Kidney tubule cell (primary cell): ENCODE measurements at regions not wholly inside any gene's neighbourhood (a gene's known extent, or its start where the extent isn't known, plus 50 kb on each side); places are given as distances from the start of the nearest gene placed in this dataset.

ENCODE experiments used
- DNase-seq: peaks from one replicate; pipeline ENCODE4 v3.0.0-alpha.2; 2018; ENCODE audit warnings: low spot score

- DNase-seq = no peak
Measured at GRCh38 chr2:238963161-238963970, 115.5 kb downstream of the TWIST2 start.

GRCh38 chr2:238963971-238964328 is 116.1 kb downstream of the TWIST2 start:
- DNase-seq = no peak

- no peak for DNase-seq
Measured at GRCh38 chr2:238964544-238965067, 116.7 kb downstream of the TWIST2 start.

- DNase-seq = no peak
Measured at GRCh38 chr2:238965371-238966071, 117.6 kb downstream of the TWIST2 start.

GRCh38 chr2:238966072-238966937 is 118.4 kb downstream of the TWIST2 start:
- DNase-seq = no peak

- DNase-seq = no peak
Measured at GRCh38 chr2:238967031-238967977, 119.4 kb downstream of the TWIST2 start.

GRCh38 chr2:238967978-238968360 is 120.1 kb downstream of the TWIST2 start:
- DNase-seq = no peak

- no peak for DNase-seq
Measured at GRCh38 chr2:238968616-238969384, 120.9 kb downstream of the TWIST2 start.

- no peak for DNase-seq
Measured at GRCh38 chr2:238969857-238970256, 122.0 kb downstream of the TWIST2 start.

- peak; percentile 66 for DNase-seq
Measured at GRCh38 chr2:238970553-238971081, 122.7 kb downstream of the TWIST2 start.

GRCh38 chr2:238971318-238972145 is 123.6 kb downstream of the TWIST2 start:
- no peak for DNase-seq

- no peak for DNase-seq
Measured at GRCh38 chr2:238972146-238972445, 124.2 kb downstream of the TWIST2 start.

- peak; percentile 10 for DNase-seq
Measured at GRCh38 chr2:238973038-238973739, 125.3 kb downstream of the TWIST2 start.

- no peak for DNase-seq
Measured at GRCh38 chr2:238974081-238974480, 126.2 kb downstream of the TWIST2 start.

- DNase-seq = peak; percentile 33
Measured at GRCh38 chr2:238974501-238975166, 126.7 kb downstream of the TWIST2 start.

GRCh38 chr2:238975408-238975807 is 127.5 kb downstream of the TWIST2 start:
- DNase-seq = no peak

- DNase-seq = no peak
Measured at GRCh38 chr2:238978497-238978896, 130.6 kb downstream of the TWIST2 start.

- no peak for DNase-seq
Measured at GRCh38 chr2:238979636-238980035, 131.8 kb downstream of the TWIST2 start.
